ENCODE measurements at regions not wholly inside any gene's neighbourhood (a gene's known extent, or its start where the extent isn't known, plus 50 kb on each side); places are given as distances from the start of the nearest gene placed in this dataset.

- DNase-seq: no peak
Measured at GRCh38 chr12:88982694-88983093, 369.6 kb downstream of the DUSP6 start.

- DNase-seq: no peak
Measured at GRCh38 chr12:88977115-88977514, 375.2 kb downstream of the DUSP6 start.

GRCh38 chr12:88973998-88974397 lies 378.3 kb downstream of the DUSP6 start:
- DNase-seq: no peak

GRCh38 chr12:88970740-88971139 lies 381.6 kb downstream of the DUSP6 start:
- DNase-seq: no peak

- DNase-seq: no peak
Measured at GRCh38 chr12:88969127-88969526, 383.2 kb downstream of the DUSP6 start.

GRCh38 chr12:88960213-88960878 lies 380.1 kb upstream of the KITLG start:
- peak in 1 of 2 experiments; percentile 26 for DNase-seq

GRCh38 chr12:88958946-88959345 lies 378.7 kb upstream of the KITLG start:
- DNase-seq: peak; percentile 78 to 85

- peak; percentile 73 to 82 for DNase-seq
Measured at GRCh38 chr12:88958153-88958552, 377.9 kb upstream of the KITLG start.

GRCh38 chr12:88957358-88957757 lies 377.1 kb upstream of the KITLG start:
- DNase-seq: no peak

- no peak for DNase-seq
Measured at GRCh38 chr12:88955531-88955930, 375.3 kb upstream of the KITLG start.

GRCh38 chr12:88953029-88953586 lies 372.8 kb upstream of the KITLG start:
- no peak for DNase-seq

- peak in 1 of 2 experiments; percentile 40 for DNase-seq
Measured at GRCh38 chr12:88952562-88952942, 372.3 kb upstream of the KITLG start.

- peak in 1 of 2 experiments; percentile 13 for DNase-seq
Measured at GRCh38 chr12:88951860-88952561, 371.7 kb upstream of the KITLG start.

GRCh38 chr12:88951177-88951576 lies 370.9 kb upstream of the KITLG start:
- no peak for DNase-seq

GRCh38 chr12:88947486-88948043 lies 367.3 kb upstream of the KITLG start:
- DNase-seq: peak; percentile 34 to 41

GRCh38 chr12:88946372-88946997 lies 366.2 kb upstream of the KITLG start:
- no peak for DNase-seq

GRCh38 chr12:88945051-88945732 lies 364.9 kb upstream of the KITLG start:
- no peak for DNase-seq

- DNase-seq: no peak
Measured at GRCh38 chr12:88944397-88944796, 364.1 kb upstream of the KITLG start.

- no peak for DNase-seq
Measured at GRCh38 chr12:88940854-88941253, 360.6 kb upstream of the KITLG start.

GRCh38 chr12:88935856-88936255 lies 355.6 kb upstream of the KITLG start:
- DNase-seq: no peak

GRCh38 chr12:88934163-88934747 lies 354.0 kb upstream of the KITLG start:
- no peak for DNase-seq

GRCh38 chr12:88932457-88932856 lies 352.2 kb upstream of the KITLG start:
- DNase-seq: no peak
